Upper lobe of left lung (tissue), 6 donors: ENCODE measurements at regions not wholly inside any gene's neighbourhood (a gene's known extent, or its start where the extent isn't known, plus 50 kb on each side); places are given as distances from the start of the nearest gene placed in this dataset.
A peak's percentile ranks its signal among the peaks of the same experiment; 100 is the strongest.

ENCODE experiments used
- ATAC-seq, 2 donors: fragments of 200-7000 bp; cut with Tn5 transposase; one replicate each; pipeline ENCODE4 v1.9.1; 2022; ENCODE audit warnings: mild to moderate bottlenecking in 2 of 2, moderate library complexity in 2 of 2; ENCODE audit not compliant: low FRiP score in 2 of 2
- DNase-seq, 2 donors: peaks; one replicate each; pipeline ENCODE4 v3.0.0-alpha.2; 2019 to 2020
- H3K27ac ChIP-seq, 4 donors: fragments of 200-600 bp; sonication (generic); one replicate each; pipeline ENCODE4 v1.5.1; 2016 to 2019
- H3K27me3 ChIP-seq, 4 donors: fragments of 200-600 bp; sonication (generic); one replicate each; pipeline ENCODE4 v1.5.1; 2017 to 2019
- H3K36me3 ChIP-seq, 4 donors: fragments of 200-600 bp; sonication (generic); one replicate each; pipeline ENCODE4 v1.5.1; 2016 to 2019
- H3K4me1 ChIP-seq, 4 donors: fragments of 200-600 bp; sonication (generic); one replicate each; pipeline ENCODE4 v1.5.1; 2018 to 2019
- H3K4me3 ChIP-seq, 4 donors: fragments of 200-600 bp; sonication (generic); one replicate each; pipeline ENCODE4 v1.5.1; 2017 to 2019; ENCODE audit warnings: mild to moderate bottlenecking in 2 of 4, moderate library complexity in 1 of 4
- H3K9me3 ChIP-seq, 4 donors: fragments of 200-600 bp; sonication (generic); one replicate each; pipeline ENCODE4 v1.5.1; 2018 to 2019
- CTCF ChIP-seq, 6 experiments: fragments of 450-650 bp in 4 of 6; fragments of 200-600 bp in 2 of 6; sonication (generic) in 2 of 6; IDR thresholded peaks; one replicate each; pipeline ENCODE4 v1.5.1; 2016 to 2019; ENCODE audit warnings: antibody characterized with exemption in 6 of 6
- EP300 ChIP-seq, 4 donors: sonication (generic); formaldehyde crosslinking; IDR thresholded peaks; one replicate each; pipeline ENCODE4 v1.5.1; 2017; ENCODE audit warnings: antibody characterized with exemption in 4 of 4, control low read depth in 2 of 4
- POLR2A ChIP-seq, 4 donors: fragments of 450-650 bp; IDR thresholded peaks; one replicate each; pipeline ENCODE4 v1.5.1; 2016 to 2017; ENCODE audit warnings: antibody characterized with exemption in 4 of 4, mild to moderate bottlenecking in 2 of 4
- POLR2AphosphoS5 ChIP-seq, 2 donors: sonication (generic); formaldehyde crosslinking; IDR thresholded peaks; one replicate each; pipeline ENCODE4 v1.5.1; 2017; ENCODE audit warnings: antibody characterized with exemption in 2 of 2
- WGBS, 2 donors: methylation state at CpG; one replicate each; pipeline ENCODE4 v1.1.5; 2017 to 2018; 5-methylcytosine and 5-hydroxymethylcytosine counted together
- donor health status: DM: no; HTN: no; CAD: no; lungs with moderate emphysema.
- donor health status: DM: no; HTN: yes; CAD: no; lungs with severe emphysema.

GRCh38 chr7:16172366-16172765 is 249.0 kb downstream of the CRPPA start:
- TF ChIP-seq POLR2A (IDR thresholded peaks at IDR 0.05) = no peak
- no peak for TF ChIP-seq CTCF (IDR thresholded peaks at IDR 0.05)
- TF ChIP-seq EP300 (IDR thresholded peaks at IDR 0.05) = no peak
- TF ChIP-seq POLR2AphosphoS5 (IDR thresholded peaks at IDR 0.05) = no peak
- Histone ChIP-seq H3K27me3 (no peaks in the 10 kb centered on the region), H3K9me3 (no peaks in the 10 kb centered on the region), H3K4me3 (no peak overlapping the region), H3K27ac (no peak overlapping the region), H3K36me3 (no peaks in the 10 kb centered on the region), H3K4me1 (no peaks in the 10 kb centered on the region)
- no peak for ATAC-seq
- WGBS, 2 donors = 86 to 88% methylated on average over 2 of the region's 2 CpGs
- no peak for DNase-seq

- Histone ChIP-seq H3K9me3 (no peaks in the 10 kb centered on the region), H3K36me3 (no peaks in the 10 kb centered on the region), H3K27ac (no peak overlapping the region), H3K4me1 (no peaks in the 10 kb centered on the region), H3K27me3 (no peaks in the 10 kb centered on the region), H3K4me3 (no peak overlapping the region)
- ATAC-seq = no peak
- no peak for DNase-seq
- WGBS, 2 donors = 75 to 91% methylated on average over 3 of the region's 3 CpGs
- no peak for TF ChIP-seq POLR2AphosphoS5 (IDR thresholded peaks at IDR 0.05)
- TF ChIP-seq CTCF (IDR thresholded peaks at IDR 0.05) = no peak
- no peak for TF ChIP-seq EP300 (IDR thresholded peaks at IDR 0.05)
- no peak for TF ChIP-seq POLR2A (IDR thresholded peaks at IDR 0.05)
These were observed 249.4 kb downstream of the CRPPA start for GRCh38 chr7:16171928-16172327.

GRCh38 chr7:16170671-16171070 is 250.7 kb downstream of the CRPPA start:
- H3K36me3 ChIP-seq = no peaks in the 10 kb centered on the region
- no peak for TF ChIP-seq EP300 (IDR thresholded peaks at IDR 0.05)
- TF ChIP-seq POLR2A (IDR thresholded peaks at IDR 0.05) = no peak
- TF ChIP-seq CTCF (IDR thresholded peaks at IDR 0.05) = no peak
- no peak for TF ChIP-seq POLR2AphosphoS5 (IDR thresholded peaks at IDR 0.05)
- no peaks in the 10 kb centered on the region for H3K27me3 ChIP-seq
- H3K27ac ChIP-seq = no peak overlapping the region
- no peak overlapping the region for H3K4me3 ChIP-seq
- DNase-seq (peak in 1 of 2 donors; percentile 80), ATAC-seq (no peak)
- WGBS, 2 donors = 94 to 100% methylated on average over 14 to 17 of the region's 18 CpGs
- H3K9me3 ChIP-seq = no peaks in the 10 kb centered on the region
- no peaks in the 10 kb centered on the region for H3K4me1 ChIP-seq

- Histone ChIP-seq H3K36me3 (no peaks in the 10 kb centered on the region), H3K4me3 (no peak overlapping the region), H3K9me3 (no peaks in the 10 kb centered on the region), H3K27ac (no peak overlapping the region), H3K27me3 (no peaks in the 10 kb centered on the region), H3K4me1 (no peaks in the 10 kb centered on the region)
- WGBS, 2 donors = 51 to 69% methylated on average over 2 of the region's 2 CpGs
- no peak for ATAC-seq
- TF ChIP-seq EP300 (IDR thresholded peaks at IDR 0.05) (no peak), POLR2AphosphoS5 (IDR thresholded peaks at IDR 0.05) (no peak), POLR2A (IDR thresholded peaks at IDR 0.05) (no peak), CTCF (IDR thresholded peaks at IDR 0.05) (no peak)
- DNase-seq = no peak
These were observed 251.8 kb downstream of the CRPPA start for GRCh38 chr7:16169537-16169936.

GRCh38 chr7:16167526-16167925 is 253.8 kb downstream of the CRPPA start:
- Histone ChIP-seq H3K4me1 (no peaks in the 10 kb centered on the region), H3K9me3 (no peaks in the 10 kb centered on the region), H3K27me3 (no peaks in the 10 kb centered on the region), H3K36me3 (no peaks in the 10 kb centered on the region), H3K27ac (no peak overlapping the region), H3K4me3 (no peak overlapping the region)
- DNase-seq (no peak), ATAC-seq (no peak)
- TF ChIP-seq CTCF (IDR thresholded peaks at IDR 0.05) = no peak
- TF ChIP-seq POLR2AphosphoS5 (IDR thresholded peaks at IDR 0.05) = no peak
- TF ChIP-seq EP300 (IDR thresholded peaks at IDR 0.05) = no peak
- WGBS, 2 donors = 49 to 52% methylated on average over 3 of the region's 3 CpGs
